Eye (tissue), 1 donor: ENCODE measurements at regions not wholly inside any gene's neighbourhood (a gene's known extent, or its start where the extent isn't known, plus 50 kb on each side); places are given as distances from the start of the nearest gene placed in this dataset.

Experiments used
- DNase-seq: peaks from one replicate; pipeline ENCODE4 v3.0.0-alpha.2; 2015

DNA sequence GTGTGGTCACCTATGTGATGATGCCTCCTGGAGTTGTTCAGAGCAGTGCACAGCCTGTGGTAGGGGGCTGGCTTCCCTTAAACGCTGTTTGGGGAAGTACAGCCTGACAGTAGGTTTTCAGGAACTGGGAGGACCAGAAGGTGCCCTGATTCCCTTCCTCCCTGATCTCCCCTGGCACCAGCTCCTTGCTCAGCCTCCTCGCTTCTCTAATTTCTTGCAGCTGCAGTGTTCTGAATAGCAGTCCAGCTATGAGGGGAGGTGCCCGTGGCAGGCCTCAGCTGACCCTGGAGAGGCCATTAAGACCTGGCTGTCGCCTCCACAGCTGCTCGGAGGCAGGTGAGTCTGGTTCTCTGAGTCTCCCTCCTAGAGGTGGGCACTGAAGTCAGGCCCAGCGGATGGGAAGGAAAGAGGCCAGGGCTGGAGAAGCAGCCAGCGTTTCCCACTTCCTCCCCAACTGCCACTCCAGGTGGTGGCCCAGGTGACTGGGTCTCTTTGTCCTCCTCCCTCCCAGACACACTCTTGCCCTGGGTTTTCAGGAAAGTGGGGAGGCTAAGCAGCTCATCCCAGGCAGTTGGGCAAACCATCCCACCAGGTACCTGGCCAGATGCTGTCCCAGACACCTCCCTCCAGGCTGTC lies 52.0 kb upstream of the RPL11 start:
- peak; percentile 4 for DNase-seq

DNA sequence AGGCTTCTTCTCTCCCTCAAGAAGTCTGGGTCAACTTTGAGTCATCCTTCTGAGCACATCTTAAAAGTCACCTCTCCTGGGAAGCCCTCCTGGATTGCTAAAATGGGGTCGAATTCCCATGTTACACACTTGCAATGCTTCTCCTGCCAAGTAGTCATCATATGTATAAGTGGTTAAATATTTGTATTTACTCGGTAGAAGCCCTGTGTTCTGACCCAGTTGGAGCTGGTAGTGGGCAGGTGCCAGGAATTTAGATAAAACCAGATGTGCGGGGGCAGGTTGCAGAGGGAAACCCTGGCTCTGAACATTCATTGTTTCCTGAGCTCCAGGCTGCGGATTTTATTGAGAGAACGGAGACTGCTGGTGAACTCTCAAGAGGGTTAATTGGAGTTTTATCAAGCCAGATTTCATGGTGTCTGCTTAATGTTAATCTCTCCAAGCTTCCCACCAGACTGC lies 52.8 kb upstream of the RPL11 start:
- DNase-seq = peak; percentile 41

GRCh38 chr1:23638188-23638619 lies 53.4 kb upstream of the RPL11 start:
- DNase-seq = peak; percentile 13

GRCh38 chr1:23636009-23636408 lies 55.6 kb upstream of the RPL11 start:
- no peak for DNase-seq

DNA sequence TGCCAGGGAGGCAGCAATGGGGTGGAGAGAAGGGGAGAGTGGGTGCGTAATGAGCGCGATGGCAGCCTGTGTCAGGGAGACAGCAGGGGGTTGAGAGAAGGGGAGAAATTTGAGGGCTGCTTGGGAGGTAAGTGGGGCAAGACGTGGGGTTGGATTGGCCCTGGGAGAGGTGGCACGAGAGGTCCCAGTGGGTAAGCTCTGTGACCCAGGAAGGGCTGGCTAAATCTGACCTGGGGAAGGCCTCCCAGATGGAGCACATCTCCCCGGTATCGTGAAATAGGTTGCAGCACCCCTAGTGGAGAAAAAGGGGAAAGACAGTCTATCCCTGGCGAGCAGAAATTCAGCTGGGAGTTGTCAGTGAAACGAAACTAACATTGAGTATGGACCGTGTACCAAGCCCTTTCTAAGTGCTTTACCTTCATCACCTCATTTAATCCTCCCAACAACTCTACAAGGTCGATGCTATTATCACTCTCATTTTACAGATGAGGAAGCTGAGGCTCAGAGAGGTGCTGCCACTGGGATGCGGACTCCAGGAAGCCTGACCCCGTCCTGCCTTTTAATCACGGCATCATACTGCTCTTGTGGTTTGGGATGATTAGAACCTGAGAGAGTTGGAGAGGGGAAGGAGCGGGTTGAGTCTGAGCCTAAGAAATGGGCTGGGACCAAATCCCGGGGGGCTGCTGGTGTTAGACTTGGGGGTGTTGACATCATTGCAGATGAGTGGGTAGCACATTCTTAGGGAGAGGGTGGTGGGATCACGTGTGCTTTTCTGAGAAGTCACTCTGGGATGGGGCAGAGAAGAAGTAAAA lies 56.6 kb upstream of the RPL11 start:
- DNase-seq = peak; percentile 88

GRCh38 chr1:23634518-23634839 lies 57.1 kb upstream of the RPL11 start:
- no peak for DNase-seq

DNA sequence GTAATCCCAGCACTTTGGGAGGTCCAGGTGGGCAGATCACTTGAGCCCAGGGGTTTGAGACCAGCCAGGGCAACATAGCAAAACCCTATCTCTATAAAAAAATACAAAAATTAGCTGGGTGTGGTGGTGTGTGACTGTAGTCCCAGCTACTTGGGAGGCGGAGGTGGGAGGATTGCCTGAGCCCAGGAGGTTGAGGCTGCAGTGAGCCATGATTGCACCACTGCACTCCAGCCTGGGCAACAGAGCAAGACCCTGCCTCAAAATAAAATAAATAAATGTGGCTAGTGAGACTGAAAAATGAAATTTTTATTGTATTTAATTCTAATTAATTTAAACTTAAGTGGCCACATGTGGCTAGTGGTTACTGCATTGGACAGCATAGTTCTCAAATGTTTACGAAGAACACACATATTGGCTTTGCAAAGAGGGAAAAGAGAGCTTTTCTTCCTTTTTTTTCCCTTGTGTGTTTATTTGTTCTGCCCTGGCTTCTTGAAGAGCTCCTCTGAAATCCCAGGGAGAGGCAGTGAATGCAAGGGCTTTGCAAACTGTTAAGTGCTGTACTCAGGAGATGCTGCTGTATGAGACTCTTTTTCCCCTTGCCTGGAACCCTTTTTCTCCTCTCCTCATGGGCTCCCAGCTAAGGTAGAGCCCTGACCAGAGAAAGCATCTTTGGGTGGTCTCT lies 59.0 kb upstream of the RPL11 start:
- DNase-seq = no peak

GRCh38 chr1:23629708-23630290 lies 61.8 kb upstream of the RPL11 start:
- DNase-seq = no peak

GRCh38 chr1:23628951-23629387 lies 62.6 kb upstream of the RPL11 start:
- no peak for DNase-seq

- DNase-seq = no peak
Measured at GRCh38 chr1:23627069-23627735, 64.4 kb upstream of the RPL11 start.

- no peak for DNase-seq
Measured at GRCh38 chr1:23625929-23626535, 65.6 kb upstream of the RPL11 start.

GRCh38 chr1:23625459-23625858 lies 66.1 kb upstream of the RPL11 start:
- no peak for DNase-seq

- no peak for DNase-seq
Measured at GRCh38 chr1:23624440-23624839, 65.1 kb upstream of the ID3 start.

DNA sequence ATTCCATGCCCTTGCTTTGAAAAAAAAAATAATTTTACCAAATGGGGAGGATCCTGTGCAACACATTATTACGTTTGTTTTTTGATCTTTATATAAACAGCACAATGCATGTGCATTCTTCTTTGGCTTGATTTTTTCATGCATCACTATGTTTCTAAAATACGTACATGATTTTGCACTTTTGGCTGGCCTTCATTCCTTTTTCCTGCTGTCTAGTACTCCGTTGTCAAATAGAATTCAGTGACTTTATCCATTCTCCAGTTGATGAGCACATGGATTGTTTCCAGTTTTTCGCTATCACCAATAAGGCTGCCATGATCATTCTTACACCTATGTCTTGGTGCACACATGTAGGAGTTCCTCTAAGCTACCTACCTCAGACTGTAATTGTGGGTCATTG lies 63.0 kb upstream of the ID3 start:
- no peak for DNase-seq

DNA sequence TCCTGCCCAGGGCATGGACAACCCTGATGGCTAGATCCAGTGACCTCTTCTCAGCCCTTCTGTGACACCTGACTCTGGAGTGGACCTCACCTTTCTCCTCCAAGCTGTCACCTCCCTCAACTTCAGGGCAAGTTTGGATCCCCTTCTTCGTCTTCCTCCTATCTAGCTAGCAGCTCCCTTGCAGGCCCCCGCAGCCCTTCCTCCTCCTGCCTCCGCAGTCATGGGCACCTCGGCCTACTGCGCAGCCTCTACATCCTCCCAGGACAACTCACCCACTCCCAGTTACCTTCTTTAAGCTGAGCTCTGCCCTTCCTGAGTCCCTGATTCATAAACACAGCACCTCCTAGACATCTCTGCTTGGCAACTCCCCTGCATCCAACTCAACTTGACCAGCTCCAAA lies 61.3 kb upstream of the ID3 start:
- DNase-seq = no peak

- no peak for DNase-seq
Measured at GRCh38 chr1:23619299-23620188, 60.2 kb upstream of the ID3 start.

GRCh38 chr1:23618586-23619083 lies 59.3 kb upstream of the ID3 start:
- DNase-seq = no peak

DNA sequence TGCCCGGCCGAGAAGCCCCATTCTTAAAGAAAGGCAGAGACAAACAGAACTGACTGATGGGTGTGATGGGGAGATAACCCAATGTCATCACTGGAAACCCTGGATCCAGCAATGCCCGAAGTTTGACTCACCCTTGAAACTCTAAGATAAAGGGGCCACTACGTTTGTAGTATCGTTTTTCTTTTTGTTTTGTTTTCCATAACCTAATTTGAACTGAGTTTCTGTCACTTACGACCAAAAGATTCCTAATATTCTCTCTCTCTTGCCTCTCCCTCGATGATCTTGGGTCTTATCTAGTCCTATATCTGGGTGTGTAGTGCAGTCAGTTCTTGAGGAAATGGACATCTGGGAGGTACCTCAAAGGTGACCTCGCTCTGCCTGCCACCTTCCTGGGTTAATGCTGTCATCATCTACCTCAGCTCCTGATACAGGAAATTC lies 57.8 kb upstream of the ID3 start:
- no peak for DNase-seq

- no peak for DNase-seq
Measured at GRCh38 chr1:23616292-23616824, 57.1 kb upstream of the ID3 start.

GRCh38 chr1:23615852-23616251 lies 56.6 kb upstream of the ID3 start:
- DNase-seq = no peak

DNA sequence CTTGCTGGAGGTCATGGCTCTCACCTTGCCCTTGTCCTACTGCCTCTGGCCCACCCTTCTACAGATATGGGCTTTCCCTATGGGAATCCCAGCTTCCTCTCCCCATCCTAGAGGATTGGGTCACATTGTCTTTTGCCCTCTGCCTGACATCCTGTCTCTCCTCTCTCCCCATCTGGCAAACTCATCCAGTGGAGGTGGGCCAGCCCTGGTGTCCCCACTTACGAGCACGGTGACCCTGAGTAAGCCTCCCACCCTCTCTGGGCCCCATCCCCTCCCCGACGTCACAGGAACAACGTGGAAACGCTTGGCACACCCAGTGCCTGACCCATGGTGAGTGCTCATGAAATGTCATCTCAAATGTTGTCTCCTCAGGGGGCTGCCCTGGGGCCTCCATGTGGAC lies 56.1 kb upstream of the ID3 start:
- DNase-seq = no peak
